ENCODE measurements at regions not wholly inside any gene's neighbourhood (a gene's known extent, or its start where the extent isn't known, plus 50 kb on each side); places are given as distances from the start of the nearest gene placed in this dataset.
A peak's percentile ranks its signal among the peaks of the same experiment; 100 is the strongest.

- Histone ChIP-seq H3K9me3 (ENCODE audit: control insufficient read depth in 2 of 3, insufficient read depth in 1 of 3, low read length in 3 of 3) (no peaks in the 10 kb centered on the region), H3K27ac (ENCODE audit: low read depth in 2 of 2, low read length in 2 of 2) (no peak overlapping the region), H3K9ac (ENCODE audit: low read length in 3 of 3) (no peak overlapping the region), H3K36me3 (ENCODE audit: control insufficient read depth in 2 of 3, insufficient read depth in 3 of 3, low read length in 3 of 3) (no peaks in the 10 kb centered on the region), H3K4me1 (ENCODE audit: control insufficient read depth in 2 of 3, insufficient read depth in 2 of 3, low read depth in 1 of 3, low read length in 3 of 3) (no peaks in the 10 kb centered on the region), H3K4me3 (ENCODE audit: low read length in 3 of 3) (no peak overlapping the region), H3K27me3 (ENCODE audit: control insufficient read depth, insufficient read depth, low read length) (no peaks in the 10 kb centered on the region)
- intact Hi-C loops (cut with DNase I): no loop called here
- no peak for FAIRE-seq
- no peak for DNase-seq
- no peak for TF ChIP-seq CTCF (IDR thresholded peaks at IDR 0.05; ENCODE audit: borderline replicate concordance, extremely low read depth, insufficient read depth)
Measured at GRCh38 chr1:244239261-244239770, 188.2 kb downstream of the ZBTB18 start.

GRCh38 chr1:244241438-244241837 lies 190.4 kb downstream of the ZBTB18 start:
- Histone ChIP-seq H3K27ac (ENCODE audit: low read depth in 2 of 2, low read length in 2 of 2) (no peak overlapping the region), H3K9ac (ENCODE audit: low read length in 3 of 3) (no peak overlapping the region), H3K9me3 (ENCODE audit: control insufficient read depth in 2 of 3, insufficient read depth in 1 of 3, low read length in 3 of 3) (no peaks in the 10 kb centered on the region), H3K27me3 (ENCODE audit: control insufficient read depth, insufficient read depth, low read length) (no peaks in the 10 kb centered on the region), H3K4me1 (ENCODE audit: control insufficient read depth in 2 of 3, insufficient read depth in 2 of 3, low read depth in 1 of 3, low read length in 3 of 3) (no peaks in the 10 kb centered on the region), H3K36me3 (ENCODE audit: control insufficient read depth in 2 of 3, insufficient read depth in 3 of 3, low read length in 3 of 3) (no peaks in the 10 kb centered on the region), H3K4me3 (ENCODE audit: low read length in 3 of 3) (no peak overlapping the region)
- DNase-seq: no peak
- intact Hi-C loops (cut with DNase I): no loop called here
- FAIRE-seq: no peak
- no peak for TF ChIP-seq CTCF (IDR thresholded peaks at IDR 0.05; ENCODE audit: borderline replicate concordance, extremely low read depth, insufficient read depth)

- no peaks in the 10 kb centered on the region for H3K36me3 ChIP-seq (ENCODE audit: control insufficient read depth in 2 of 3, insufficient read depth in 3 of 3, low read length in 3 of 3)
- no peaks in the 10 kb centered on the region for H3K27me3 ChIP-seq (ENCODE audit: control insufficient read depth, insufficient read depth, low read length)
- intact Hi-C loops (cut with DNase I): no loop called here
- no peak overlapping the region for H3K4me3 ChIP-seq (ENCODE audit: low read length in 3 of 3)
- no peaks in the 10 kb centered on the region for H3K4me1 ChIP-seq (ENCODE audit: control insufficient read depth in 2 of 3, insufficient read depth in 2 of 3, low read depth in 1 of 3, low read length in 3 of 3)
- no peak for TF ChIP-seq CTCF (IDR thresholded peaks at IDR 0.05; ENCODE audit: borderline replicate concordance, extremely low read depth, insufficient read depth)
- FAIRE-seq (no peak), DNase-seq (peak in 2 of 5 donors; percentile 21 to 34)
- no peaks in the 10 kb centered on the region for H3K9me3 ChIP-seq (ENCODE audit: control insufficient read depth in 2 of 3, insufficient read depth in 1 of 3, low read length in 3 of 3)
- H3K27ac ChIP-seq (ENCODE audit: low read depth in 2 of 2, low read length in 2 of 2): no peak overlapping the region
- H3K9ac ChIP-seq (ENCODE audit: low read length in 3 of 3): no peak overlapping the region
Measured at GRCh38 chr1:244242446-244242845, 191.4 kb downstream of the ZBTB18 start.

GRCh38 chr1:244246334-244246733 lies 195.3 kb downstream of the ZBTB18 start:
- Histone ChIP-seq H3K9ac (ENCODE audit: low read length in 3 of 3) (no peak overlapping the region), H3K4me1 (ENCODE audit: control insufficient read depth in 2 of 3, insufficient read depth in 2 of 3, low read depth in 1 of 3, low read length in 3 of 3) (no peaks in the 10 kb centered on the region), H3K36me3 (ENCODE audit: control insufficient read depth in 2 of 3, insufficient read depth in 3 of 3, low read length in 3 of 3) (no peaks in the 10 kb centered on the region), H3K9me3 (ENCODE audit: control insufficient read depth in 2 of 3, insufficient read depth in 1 of 3, low read length in 3 of 3) (no peaks in the 10 kb centered on the region), H3K4me3 (ENCODE audit: low read length in 3 of 3) (no peak overlapping the region), H3K27ac (ENCODE audit: low read depth in 2 of 2, low read length in 2 of 2) (no peak overlapping the region), H3K27me3 (ENCODE audit: control insufficient read depth, insufficient read depth, low read length) (no peaks in the 10 kb centered on the region)
- DNase-seq (no peak), FAIRE-seq (no peak)
- intact Hi-C loops (cut with DNase I): no loop called here
- TF ChIP-seq CTCF (IDR thresholded peaks at IDR 0.05; ENCODE audit: borderline replicate concordance, extremely low read depth, insufficient read depth): no peak

Data from kidney (tissue), 13 donors.